ENCODE measurements at regions not wholly inside any gene's neighbourhood (a gene's known extent, or its start where the extent isn't known, plus 50 kb on each side); places are given as distances from the start of the nearest gene placed in this dataset.

DNA sequence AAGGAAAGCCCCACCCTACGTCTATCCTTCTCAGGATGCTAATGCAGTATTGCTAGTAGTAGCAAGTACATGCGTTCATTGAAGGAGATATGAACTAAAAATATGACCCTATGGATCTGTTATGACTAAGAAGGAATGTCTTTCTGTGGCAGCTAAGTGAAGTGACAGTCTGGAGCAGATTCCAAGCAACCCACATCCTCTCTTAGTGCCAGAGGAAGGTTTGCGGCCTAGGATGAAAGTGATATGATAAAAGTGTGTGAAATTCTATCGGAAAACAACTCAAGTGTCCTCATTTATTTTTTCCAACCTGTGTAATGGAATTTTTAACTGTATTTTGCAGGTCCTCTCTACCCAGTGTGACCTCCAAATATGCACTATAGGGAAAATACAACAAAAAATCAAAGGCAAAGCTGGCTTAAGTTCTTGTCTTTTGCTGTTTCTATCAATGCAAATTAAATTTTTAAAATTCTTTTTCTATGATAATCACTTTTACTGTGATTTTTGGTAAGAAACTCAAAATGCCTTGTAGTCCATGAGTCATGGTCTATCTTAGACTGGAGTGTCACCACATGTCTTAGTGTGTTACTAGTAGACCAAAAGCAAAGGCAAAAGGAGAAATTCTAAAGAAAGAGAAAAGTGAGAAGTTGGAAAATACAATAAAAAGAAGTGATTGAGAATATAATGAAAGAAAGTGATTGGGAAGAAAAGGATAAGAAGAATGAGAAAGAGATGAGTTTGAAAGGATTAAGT, 161.2 kb upstream of the TMCO5A start:
- no peak for DNase-seq (ENCODE audit: low read depth in 1 of 2, low spot score in 1 of 2)
- TF ChIP-seq JUND (IDR thresholded peaks at IDR 0.05; ENCODE audit: low read depth) = no peak
- in situ Hi-C loops (cut with HindIII; ENCODE audit: low pct_unique_long_range_greater_than_20kb, low sequenced_read_pairs) = no loop called here

DNA sequence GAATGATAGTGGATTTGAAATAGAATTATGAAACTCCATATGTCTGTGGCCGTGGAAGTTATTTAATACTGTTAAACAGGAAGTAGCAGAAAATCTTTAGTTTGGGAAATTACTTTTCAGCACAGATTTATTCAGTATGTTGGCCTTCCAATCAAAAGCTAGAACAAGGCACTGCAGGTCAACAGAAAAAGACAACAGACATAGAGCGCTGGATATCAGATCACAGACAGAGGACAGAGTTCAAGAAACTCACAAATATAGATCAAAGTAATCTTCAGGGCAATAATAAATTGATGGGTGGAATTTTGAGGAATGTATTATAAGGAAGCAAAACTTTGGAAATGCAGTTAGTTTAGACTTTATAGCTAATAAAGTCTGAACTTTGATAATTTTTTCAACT, 159.5 kb upstream of the TMCO5A start:
- no peak for DNase-seq (ENCODE audit: low read depth in 1 of 2, low spot score in 1 of 2)
- no peak for TF ChIP-seq JUND (IDR thresholded peaks at IDR 0.05; ENCODE audit: low read depth)
- in situ Hi-C loops (cut with HindIII; ENCODE audit: low pct_unique_long_range_greater_than_20kb, low sequenced_read_pairs) = no loop called here

DNA sequence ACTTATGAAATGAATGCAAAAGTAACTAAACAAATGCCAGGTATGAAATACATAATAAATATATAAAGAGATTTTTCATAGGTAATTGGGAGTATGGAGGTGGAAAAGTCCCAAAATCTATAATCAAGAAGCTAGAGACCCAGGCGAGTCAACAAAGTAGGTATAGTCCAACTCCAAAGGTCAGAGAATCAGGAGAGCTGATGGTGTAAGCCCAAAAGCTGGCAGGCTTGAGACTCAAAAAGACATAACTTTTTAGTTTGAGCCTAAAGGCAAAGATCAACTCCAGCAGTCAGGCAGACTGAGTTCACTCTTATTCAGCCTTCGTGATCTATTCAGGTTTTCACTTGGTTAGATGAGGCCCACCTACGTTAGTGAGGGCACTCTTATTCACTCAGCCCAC, 157.4 kb upstream of the TMCO5A start:
- DNase-seq (ENCODE audit: low read depth in 1 of 2, low spot score in 1 of 2) = no peak
- in situ Hi-C loops (cut with HindIII; ENCODE audit: low pct_unique_long_range_greater_than_20kb, low sequenced_read_pairs) = no loop called here
- TF ChIP-seq JUND (IDR thresholded peaks at IDR 0.05; ENCODE audit: low read depth) = no peak

DNA sequence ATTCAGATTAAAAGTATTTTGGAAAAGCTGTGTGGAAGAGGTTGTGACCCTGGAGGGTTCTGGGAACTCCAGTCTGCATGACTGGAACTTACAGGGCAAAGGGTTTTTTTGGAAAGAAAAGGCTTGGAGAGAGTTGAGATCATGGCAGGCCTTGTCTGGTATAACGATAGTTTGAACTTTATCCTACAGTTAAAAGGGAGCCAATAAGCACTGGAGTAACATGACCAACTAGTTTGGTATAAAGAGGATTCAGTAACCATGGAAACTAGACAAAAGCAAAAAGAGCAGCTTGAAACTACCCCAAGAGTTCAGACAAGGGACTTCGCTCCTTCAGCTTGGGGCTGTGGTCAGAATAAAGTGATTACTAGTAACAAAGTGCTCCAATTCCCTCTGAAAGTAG, 151.2 kb upstream of the TMCO5A start:
- DNase-seq (ENCODE audit: low read depth in 1 of 2, low spot score in 1 of 2) = no peak
- TF ChIP-seq JUND (IDR thresholded peaks at IDR 0.05; ENCODE audit: low read depth) = no peak
- in situ Hi-C loops (cut with HindIII; ENCODE audit: low pct_unique_long_range_greater_than_20kb, low sequenced_read_pairs) = no loop called here

DNA sequence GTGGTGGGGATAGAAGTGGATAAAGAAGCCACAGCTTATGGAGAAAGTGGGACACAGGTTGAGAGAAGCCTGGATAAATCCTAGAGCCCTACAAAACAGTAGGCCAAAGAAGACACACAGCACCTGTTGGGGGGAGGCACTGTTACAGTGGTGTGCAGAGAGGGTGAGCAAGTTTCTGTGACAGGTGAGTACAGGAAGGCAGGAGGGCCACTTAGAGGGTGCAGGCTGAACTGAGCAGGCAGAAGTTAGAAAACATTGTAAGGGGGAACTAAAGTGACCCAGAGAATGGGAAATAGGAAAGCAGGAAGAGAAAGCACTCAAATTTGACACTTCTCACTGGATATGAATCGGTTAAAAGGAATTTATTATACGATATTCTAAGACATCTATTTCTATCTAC, 146.1 kb upstream of the TMCO5A start:
- in situ Hi-C loops (cut with HindIII; ENCODE audit: low pct_unique_long_range_greater_than_20kb, low sequenced_read_pairs) = no loop called here
- no peak for TF ChIP-seq JUND (IDR thresholded peaks at IDR 0.05; ENCODE audit: low read depth)
- DNase-seq (ENCODE audit: low read depth in 1 of 2, low spot score in 1 of 2) = no peak

DNA sequence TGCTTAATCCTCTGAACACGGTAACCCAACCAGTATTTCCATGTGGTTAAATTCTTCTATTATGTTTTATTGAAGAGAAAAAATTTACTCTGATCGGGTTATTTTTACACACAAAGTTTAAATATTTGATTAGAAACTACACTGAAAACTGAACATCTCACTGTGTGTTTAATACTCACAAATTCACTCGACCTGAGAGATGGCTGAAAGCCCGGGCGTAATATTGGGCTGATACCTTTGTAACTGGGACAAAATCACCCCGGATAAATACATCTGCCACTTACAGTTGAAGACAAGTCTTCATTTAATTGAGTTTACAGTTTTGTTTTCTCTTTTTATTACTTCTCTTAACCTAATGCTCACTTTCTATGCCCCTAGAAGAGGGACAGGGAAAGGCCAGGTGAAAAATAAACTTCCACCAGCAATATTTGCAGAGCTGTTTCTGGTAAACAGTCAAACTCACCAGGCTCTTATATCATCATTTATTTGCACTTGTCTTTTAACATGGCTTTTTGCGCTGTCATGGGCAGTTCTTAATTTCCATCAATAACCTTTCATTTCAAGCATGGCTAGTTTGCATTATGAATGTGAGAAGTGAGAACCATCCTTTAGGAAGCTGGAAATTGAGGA, 145.6 kb upstream of the TMCO5A start:
- no peak for DNase-seq (ENCODE audit: low read depth in 1 of 2, low spot score in 1 of 2)
- in situ Hi-C loops (cut with HindIII; ENCODE audit: low pct_unique_long_range_greater_than_20kb, low sequenced_read_pairs) = no loop called here
- no peak for TF ChIP-seq JUND (IDR thresholded peaks at IDR 0.05; ENCODE audit: low read depth)

DNA sequence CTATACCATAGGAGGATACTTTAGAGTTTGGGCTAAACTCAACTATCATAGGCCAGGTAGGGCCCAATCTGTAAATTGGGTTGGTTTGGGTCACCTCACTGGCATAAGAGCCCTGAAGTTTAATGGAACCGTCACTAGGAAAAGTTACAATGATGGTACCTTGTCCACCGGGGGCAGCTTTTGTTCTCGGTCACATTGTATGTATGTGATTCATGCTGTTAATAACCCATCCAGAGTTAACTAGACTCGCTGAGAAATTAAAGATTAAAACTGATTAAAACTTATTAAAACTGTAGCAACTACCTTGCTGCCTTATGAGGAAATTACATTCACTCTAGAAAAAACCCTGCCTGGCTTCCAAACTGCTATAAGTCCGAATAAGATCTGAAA, 145.0 kb upstream of the TMCO5A start:
- in situ Hi-C loops (cut with HindIII; ENCODE audit: low pct_unique_long_range_greater_than_20kb, low sequenced_read_pairs) = no loop called here

DNA sequence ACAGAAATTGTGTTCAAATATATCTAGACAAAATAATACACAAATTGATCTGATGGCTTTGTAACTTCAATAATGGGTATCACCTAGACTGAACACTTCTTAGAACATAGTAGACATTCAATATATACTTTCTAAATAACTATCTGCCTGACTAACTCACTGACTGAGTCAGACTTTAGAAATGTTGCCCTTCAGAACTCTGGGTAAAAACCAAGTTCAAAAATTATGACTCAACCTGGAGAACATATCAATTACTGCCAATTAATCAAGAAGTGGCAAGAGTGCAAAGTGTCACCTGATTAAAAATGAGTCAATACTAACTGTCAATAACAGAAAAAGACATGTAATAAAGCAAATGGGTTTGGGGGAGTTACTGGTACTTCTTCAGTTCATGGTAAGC, 144.6 kb upstream of the TMCO5A start:
- in situ Hi-C loops (cut with HindIII; ENCODE audit: low pct_unique_long_range_greater_than_20kb, low sequenced_read_pairs) = no loop called here
- TF ChIP-seq JUND (IDR thresholded peaks at IDR 0.05; ENCODE audit: low read depth) = no peak
- DNase-seq (ENCODE audit: low read depth in 1 of 2, low spot score in 1 of 2) = no peak

More for the DNA sequence above, 145.0 kb upstream of the TMCO5A start:
- TF ChIP-seq JUND (IDR thresholded peaks at IDR 0.05; ENCODE audit: low read depth) = no peak
- DNase-seq (ENCODE audit: low read depth in 1 of 2, low spot score in 1 of 2) = no peak

DNA sequence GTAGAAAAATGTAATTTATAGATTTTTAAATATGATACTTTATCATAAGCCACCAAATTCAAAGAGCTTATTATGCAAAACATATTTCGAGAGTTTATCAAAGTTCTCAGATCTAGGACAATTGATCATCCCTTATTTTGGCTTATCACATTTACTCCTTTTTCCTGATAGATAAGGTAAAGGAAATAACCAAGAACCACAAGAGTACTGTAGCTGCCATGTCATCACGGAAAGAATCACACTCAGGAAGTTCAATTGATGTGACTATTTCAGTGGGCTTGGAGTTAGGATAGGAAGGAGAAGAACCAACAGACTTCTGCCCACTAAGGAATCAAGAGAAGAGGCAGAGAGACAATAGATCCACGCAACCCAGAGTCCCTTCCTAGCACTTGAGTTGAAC, 142.7 kb upstream of the TMCO5A start:
- no peak for DNase-seq (ENCODE audit: low read depth in 1 of 2, low spot score in 1 of 2)
- in situ Hi-C loops (cut with HindIII; ENCODE audit: low pct_unique_long_range_greater_than_20kb, low sequenced_read_pairs) = no loop called here
- TF ChIP-seq JUND (IDR thresholded peaks at IDR 0.05; ENCODE audit: low read depth) = no peak

DNA sequence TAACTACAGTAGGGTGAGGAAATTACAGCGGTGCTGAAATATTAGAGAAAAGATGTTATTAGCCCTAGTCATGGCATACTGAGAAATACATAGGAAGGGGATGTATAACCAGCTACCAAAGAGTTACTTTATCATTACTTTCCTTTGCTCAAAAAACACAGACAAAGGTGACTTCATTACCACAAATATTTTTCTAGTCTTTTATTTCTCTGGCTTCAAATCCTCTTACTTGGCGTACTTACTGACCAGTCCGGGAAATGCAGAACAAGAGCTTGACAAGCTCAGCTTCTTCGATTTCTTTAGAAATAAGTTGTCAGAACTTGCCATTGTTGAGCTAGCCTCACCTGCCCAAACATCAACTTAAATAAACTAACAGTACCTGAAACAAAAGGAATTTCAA, 142.1 kb upstream of the TMCO5A start:
- TF ChIP-seq JUND (IDR thresholded peaks at IDR 0.05; ENCODE audit: low read depth) = no peak
- in situ Hi-C loops (cut with HindIII; ENCODE audit: low pct_unique_long_range_greater_than_20kb, low sequenced_read_pairs) = no loop called here
- DNase-seq (ENCODE audit: low read depth in 1 of 2, low spot score in 1 of 2) = no peak

DNA sequence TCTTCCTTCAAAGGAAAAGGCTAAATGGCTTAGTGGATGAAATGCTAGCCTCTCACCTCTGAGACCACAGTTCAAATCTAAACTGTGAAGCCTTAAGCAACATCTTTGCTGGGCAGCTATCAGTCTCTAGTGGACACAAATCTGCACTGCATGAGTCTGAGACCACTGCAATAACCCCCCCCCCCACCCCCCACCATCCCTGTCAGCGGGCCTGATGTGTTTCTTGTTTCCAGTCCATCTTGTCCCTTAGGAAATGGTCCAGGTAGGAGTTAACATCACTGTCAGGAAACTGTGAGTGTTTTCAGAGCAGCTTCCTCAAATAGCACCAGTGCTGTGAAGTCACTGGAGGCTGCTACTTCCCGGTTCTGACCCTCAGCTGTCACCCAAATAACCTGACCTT, 140.6 kb upstream of the TMCO5A start:
- TF ChIP-seq JUND (IDR thresholded peaks at IDR 0.05; ENCODE audit: low read depth) = no peak
- no peak for DNase-seq (ENCODE audit: low read depth in 1 of 2, low spot score in 1 of 2)
- in situ Hi-C loops (cut with HindIII; ENCODE audit: low pct_unique_long_range_greater_than_20kb, low sequenced_read_pairs) = no loop called here

DNA sequence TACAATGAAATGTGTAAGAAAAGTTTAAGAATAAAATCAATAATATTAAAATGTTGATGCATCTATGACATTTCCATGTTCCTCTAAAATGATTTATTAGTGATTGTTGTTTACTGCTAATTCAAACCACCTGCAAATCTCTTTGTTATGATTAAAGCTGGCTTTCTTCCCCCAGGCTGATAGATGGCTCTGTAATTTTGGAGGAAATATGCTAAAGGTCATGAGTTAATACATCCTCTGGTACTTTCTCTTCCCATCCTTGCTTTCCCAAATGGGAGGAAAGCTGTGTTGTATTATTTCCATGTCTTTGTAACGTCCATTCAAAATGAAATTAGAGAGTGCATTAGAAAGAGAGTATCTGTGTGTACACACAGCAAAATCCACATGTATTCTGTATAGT, 139.5 kb upstream of the TMCO5A start:
- DNase-seq (ENCODE audit: low read depth in 1 of 2, low spot score in 1 of 2) = no peak
- no peak for TF ChIP-seq JUND (IDR thresholded peaks at IDR 0.05; ENCODE audit: low read depth)
- in situ Hi-C loops (cut with HindIII; ENCODE audit: low pct_unique_long_range_greater_than_20kb, low sequenced_read_pairs) = no loop called here

DNA sequence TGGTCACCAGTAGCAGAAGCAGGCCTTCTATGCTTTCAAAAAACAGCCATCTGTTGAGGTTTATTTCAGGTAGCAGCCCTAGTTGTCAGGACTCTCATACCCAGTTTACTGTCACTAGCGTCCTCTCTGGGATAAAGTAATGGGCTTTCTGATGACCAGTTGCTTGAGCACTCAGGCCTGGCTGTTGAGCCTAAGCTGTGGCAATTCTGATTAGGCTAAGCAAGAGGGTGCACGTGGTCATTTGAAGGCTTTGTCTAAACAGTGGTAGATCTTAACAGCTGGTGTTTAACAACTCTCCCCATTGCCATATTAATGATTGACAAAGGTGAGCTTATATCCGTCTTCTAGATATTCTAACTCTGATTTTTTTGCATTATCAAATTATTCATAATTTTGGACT, 132.9 kb upstream of the TMCO5A start:
- in situ Hi-C loops (cut with HindIII; ENCODE audit: low pct_unique_long_range_greater_than_20kb, low sequenced_read_pairs) = no loop called here
- TF ChIP-seq JUND (IDR thresholded peaks at IDR 0.05; ENCODE audit: low read depth) = no peak
- DNase-seq (ENCODE audit: low read depth in 1 of 2, low spot score in 1 of 2) = no peak

DNA sequence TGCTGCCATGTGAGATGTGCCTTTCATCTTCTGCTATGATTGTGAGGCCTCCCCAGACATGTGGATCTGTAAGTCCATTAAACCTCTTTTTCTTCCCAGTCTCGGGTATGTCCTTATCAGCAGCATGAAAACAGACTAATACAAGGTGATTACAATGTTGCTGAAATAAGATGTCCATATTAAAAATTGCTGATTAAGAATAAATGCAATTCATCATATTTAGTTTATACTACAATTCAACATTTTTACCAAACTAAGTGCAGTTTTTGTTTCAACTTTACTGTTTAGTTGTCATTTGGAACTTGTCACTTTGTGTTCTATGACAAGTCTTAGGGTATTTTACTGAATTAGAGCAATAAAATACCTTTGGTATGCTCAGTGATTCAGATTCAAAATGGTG, 127.6 kb upstream of the TMCO5A start:
- no peak for DNase-seq (ENCODE audit: low read depth in 1 of 2, low spot score in 1 of 2)
- in situ Hi-C loops (cut with HindIII; ENCODE audit: low pct_unique_long_range_greater_than_20kb, low sequenced_read_pairs) = no loop called here
- no peak for TF ChIP-seq JUND (IDR thresholded peaks at IDR 0.05; ENCODE audit: low read depth)

Data from T47D (cell line).